Body of pancreas (tissue), 4 donors: ENCODE measurements at regions not wholly inside any gene's neighbourhood (a gene's known extent, or its start where the extent isn't known, plus 50 kb on each side); places are given as distances from the start of the nearest gene placed in this dataset.

Experiments used
- ATAC-seq: fragments of 150-250 bp; one replicate; pipeline ENCODE4 v1.9.1; 2016
- DNase-seq, 4 donors: peaks; one replicate each; pipeline ENCODE4 v3.0.0-alpha.2; 2019
- H3K27ac ChIP-seq, 4 donors: fragments of 200-600 bp; sonication (generic); 1 replicate in 3 of 4; 2 replicates in 1 of 4; pipeline versions ENCODE4 v1.5.1 to v1.6.1; 2016 to 2019; ENCODE audit warnings: mild to moderate bottlenecking in 1 of 4, mixed read lengths in 1 of 4, moderate library complexity in 1 of 4
- H3K27me3 ChIP-seq, 2 donors: fragments of 200-600 bp; sonication (generic); one replicate each; pipeline ENCODE4 v1.6.0; 2016; ENCODE audit warnings: mild to moderate bottlenecking in 1 of 2
- H3K36me3 ChIP-seq, 2 donors: fragments of 200-600 bp; sonication (generic); replicated peaks in 1 of 2; 2 replicates each; pipeline ENCODE4 v1.5.1; 2016; ENCODE audit warnings: low read depth in 2 of 2; ENCODE audit not compliant: insufficient read depth in 1 of 2
- H3K4me1 ChIP-seq: fragments of 200-600 bp; sonication (generic); one replicate; pipeline ENCODE4 v1.6.0; 2016
- H3K4me3 ChIP-seq, 2 donors: fragments of 200-600 bp; sonication (generic); 1 replicate in 1 of 2; 2 replicates in 1 of 2; pipeline ENCODE4 v1.5.1; 2016 to 2019
- H3K9me3 ChIP-seq, 3 donors: fragments of 200-600 bp; sonication (generic); 1 replicate in 2 of 3; 2 replicates in 1 of 3; pipeline ENCODE4 v1.5.1; 2016
- POLR2A ChIP-seq, 3 donors: fragments of 450-650 bp; IDR thresholded peaks; one replicate each; pipeline ENCODE4 v1.6.1; 2016; ENCODE audit warnings: antibody characterized with exemption in 3 of 3, mild to moderate bottlenecking in 2 of 3
- WGBS, 2 donors: methylation state at CpG; one replicate each; pipeline ENCODE4 v1.1.5; 2017; 5-methylcytosine and 5-hydroxymethylcytosine counted together
- intact Hi-C: fragments of 100-400 bp; cut with DNase I; formaldehyde crosslinking; loops from one replicate; pipeline ENCODE4 v1.15.1; 2023
- TF ChIP-seq, protein P1 (sequence below), 7 experiments: fragments of 450-650 bp in 4 of 7; fragments of 200-600 bp in 3 of 7; sonication (generic) in 3 of 7; IDR thresholded peaks; one replicate each; pipeline ENCODE4 v1.5.1; 2016 to 2019; ENCODE audit warnings: antibody characterized with exemption in 7 of 7

DNA sequence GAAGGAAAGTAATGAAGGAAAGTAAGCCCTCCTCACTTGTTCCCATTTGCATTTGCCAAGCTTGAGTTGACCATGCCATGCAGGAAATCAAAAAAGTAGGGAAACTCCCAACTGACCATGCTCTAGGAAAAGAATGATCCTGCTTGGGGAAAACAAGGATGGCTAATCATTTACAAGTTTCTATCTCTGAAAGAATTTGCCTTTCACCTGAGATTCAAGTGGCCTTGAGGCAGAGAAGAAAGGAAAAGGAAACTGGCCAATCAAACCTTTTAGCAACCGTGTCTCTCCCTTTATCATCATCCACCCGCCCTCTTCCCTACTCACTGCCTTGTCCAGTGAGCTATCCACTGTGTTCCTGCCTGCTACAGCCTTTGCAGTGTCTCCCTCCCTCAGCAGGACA is 757.2 kb upstream of the SOX9 start:
- Histone ChIP-seq H3K27ac (no peak overlapping the region), H3K4me3 (no peak overlapping the region), H3K27me3 (no peaks in the 10 kb centered on the region), H3K36me3 (no peaks in the 10 kb centered on the region), H3K9me3 (no peaks in the 10 kb centered on the region), H3K4me1 (no peaks in the 10 kb centered on the region)
- no peak for TF ChIP-seq POLR2A (IDR thresholded peaks at IDR 0.05)
- TF ChIP-seq, protein P1, sequence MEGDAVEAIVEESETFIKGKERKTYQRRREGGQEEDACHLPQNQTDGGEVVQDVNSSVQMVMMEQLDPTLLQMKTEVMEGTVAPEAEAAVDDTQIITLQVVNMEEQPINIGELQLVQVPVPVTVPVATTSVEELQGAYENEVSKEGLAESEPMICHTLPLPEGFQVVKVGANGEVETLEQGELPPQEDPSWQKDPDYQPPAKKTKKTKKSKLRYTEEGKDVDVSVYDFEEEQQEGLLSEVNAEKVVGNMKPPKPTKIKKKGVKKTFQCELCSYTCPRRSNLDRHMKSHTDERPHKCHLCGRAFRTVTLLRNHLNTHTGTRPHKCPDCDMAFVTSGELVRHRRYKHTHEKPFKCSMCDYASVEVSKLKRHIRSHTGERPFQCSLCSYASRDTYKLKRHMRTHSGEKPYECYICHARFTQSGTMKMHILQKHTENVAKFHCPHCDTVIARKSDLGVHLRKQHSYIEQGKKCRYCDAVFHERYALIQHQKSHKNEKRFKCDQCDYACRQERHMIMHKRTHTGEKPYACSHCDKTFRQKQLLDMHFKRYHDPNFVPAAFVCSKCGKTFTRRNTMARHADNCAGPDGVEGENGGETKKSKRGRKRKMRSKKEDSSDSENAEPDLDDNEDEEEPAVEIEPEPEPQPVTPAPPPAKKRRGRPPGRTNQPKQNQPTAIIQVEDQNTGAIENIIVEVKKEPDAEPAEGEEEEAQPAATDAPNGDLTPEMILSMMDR (IDR thresholded peaks at IDR 0.05), result no peak
- no peak for ATAC-seq
- WGBS, 2 donors, result 26 to 27% methylated on average over 2 of the region's 2 CpGs
- intact Hi-C loops, result no loop called here
- no peak for DNase-seq

DNA sequence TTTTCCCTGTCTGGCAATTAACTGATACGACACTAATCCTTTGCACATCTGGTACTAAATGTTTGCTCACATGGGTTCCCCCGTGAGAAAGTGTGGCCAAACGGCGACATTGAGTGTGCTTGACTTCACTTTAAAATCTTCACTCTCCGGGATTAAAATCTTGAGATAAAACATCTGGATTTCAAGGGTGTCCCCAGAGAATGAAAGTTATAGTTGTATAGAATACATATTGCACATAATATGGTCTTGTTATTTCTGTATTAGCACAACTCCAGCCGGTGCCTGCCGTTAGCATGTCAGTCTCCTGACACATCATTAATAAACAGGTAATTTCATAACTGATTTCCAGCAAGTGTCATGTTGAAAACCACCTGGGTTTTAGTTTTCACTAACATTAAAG is 749.0 kb upstream of the SOX9 start:
- no peaks in the 10 kb centered on the region for H3K4me1 ChIP-seq
- H3K4me3 ChIP-seq, result no peak overlapping the region
- WGBS, 2 donors, result 67 to 84% methylated on average over 7 of the region's 7 CpGs
- no peak overlapping the region for H3K27ac ChIP-seq
- H3K36me3 ChIP-seq, result no peaks in the 10 kb centered on the region
- intact Hi-C loops, result no loop called here
- H3K9me3 ChIP-seq, result no peaks in the 10 kb centered on the region
- no peak for TF ChIP-seq POLR2A (IDR thresholded peaks at IDR 0.05)
- TF ChIP-seq, protein P1 (IDR thresholded peaks at IDR 0.05), result no peak
- no peak for DNase-seq
- ATAC-seq, result no peak
- H3K27me3 ChIP-seq, result no peaks in the 10 kb centered on the region

DNA sequence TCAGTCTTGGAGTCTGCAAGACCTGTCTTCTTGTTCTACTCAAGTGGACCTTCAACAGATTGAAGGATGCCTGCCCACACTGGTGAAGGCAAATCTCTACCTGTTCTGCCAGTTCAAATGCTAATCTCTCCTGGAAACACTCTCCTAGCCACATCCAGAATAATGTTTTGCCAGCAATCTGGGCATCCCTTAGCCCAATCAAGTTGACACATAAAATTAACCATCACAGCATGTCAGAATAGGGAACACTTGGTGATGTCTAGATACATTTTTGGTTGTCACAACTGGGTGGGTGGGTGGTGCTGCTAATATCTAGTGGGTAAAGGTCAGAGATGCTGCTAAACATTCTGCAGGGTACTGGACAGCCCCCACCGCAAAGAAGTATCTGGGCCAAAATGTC is 744.9 kb upstream of the SOX9 start:
- TF ChIP-seq, protein P1 (IDR thresholded peaks at IDR 0.05), result no peak
- no peak for TF ChIP-seq POLR2A (IDR thresholded peaks at IDR 0.05)
- H3K9me3 ChIP-seq, result no peaks in the 10 kb centered on the region
- WGBS, 2 donors, result 76 to 100% methylated on average over 1 of the region's 1 CpG
- intact Hi-C loops, result no loop called here
- no peaks in the 10 kb centered on the region for H3K4me1 ChIP-seq
- no peak overlapping the region for H3K4me3 ChIP-seq
- no peak overlapping the region for H3K27ac ChIP-seq
- DNase-seq (no peak), ATAC-seq (no peak)
- H3K27me3 ChIP-seq, result no peaks in the 10 kb centered on the region
- H3K36me3 ChIP-seq, result no peaks in the 10 kb centered on the region

DNA sequence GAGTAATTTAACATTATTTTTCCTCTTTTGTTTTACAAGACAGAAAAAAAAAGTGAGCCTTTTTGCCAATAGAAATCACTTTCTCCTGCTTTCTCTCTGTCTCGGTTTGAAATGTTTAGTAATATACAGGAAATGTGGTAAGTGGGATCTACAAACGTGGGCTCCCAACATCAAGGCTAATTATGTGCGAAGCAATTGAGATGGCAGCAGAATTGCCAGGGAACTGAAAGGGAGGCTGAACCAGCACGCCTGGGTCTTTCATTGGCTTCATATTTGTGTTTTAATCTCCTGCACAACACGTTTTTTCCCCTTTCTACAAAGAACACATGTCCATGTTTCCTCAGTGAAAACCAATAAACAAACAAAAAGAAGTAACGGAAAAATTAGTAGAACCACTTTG is 743.9 kb upstream of the SOX9 start:
- no peak for ATAC-seq
- 65 to 73% methylated on average over 6 of the region's 6 CpGs for WGBS, 2 donors
- no peak overlapping the region for H3K27ac ChIP-seq
- TF ChIP-seq, protein P1 (IDR thresholded peaks at IDR 0.05), result no peak
- no peak for TF ChIP-seq POLR2A (IDR thresholded peaks at IDR 0.05)
- H3K4me3 ChIP-seq, result no peak overlapping the region
- no peaks in the 10 kb centered on the region for H3K36me3 ChIP-seq
- H3K4me1 ChIP-seq, result no peaks in the 10 kb centered on the region
- DNase-seq, result no peak
- intact Hi-C loops, result no loop called here
- H3K9me3 ChIP-seq, result no peaks in the 10 kb centered on the region
- no peaks in the 10 kb centered on the region for H3K27me3 ChIP-seq

DNA sequence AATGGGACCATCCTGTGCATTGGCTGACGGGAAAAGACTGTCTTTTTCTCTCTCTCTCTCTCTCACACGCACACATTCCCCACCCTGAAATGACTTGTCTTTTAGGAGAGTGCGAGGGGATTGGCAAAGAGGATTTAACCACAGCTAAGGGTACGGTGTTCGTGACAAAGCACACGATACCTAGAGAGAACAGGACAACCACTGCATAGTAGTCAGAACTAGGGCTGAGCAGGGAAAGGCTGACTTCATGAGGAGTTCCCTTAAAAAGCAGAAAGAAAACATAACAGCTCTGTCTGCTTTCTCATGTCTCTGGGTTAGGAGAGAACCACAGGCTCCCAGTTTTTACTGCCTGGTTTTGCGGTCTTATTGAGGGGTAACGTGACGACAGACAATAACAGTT is 742.8 kb upstream of the SOX9 start:
- TF ChIP-seq, protein P1 (IDR thresholded peaks at IDR 0.05), result no peak
- Histone ChIP-seq H3K36me3 (no peaks in the 10 kb centered on the region), H3K4me3 (no peak overlapping the region), H3K27me3 (no peaks in the 10 kb centered on the region), H3K4me1 (no peaks in the 10 kb centered on the region), H3K27ac (no peak overlapping the region), H3K9me3 (no peaks in the 10 kb centered on the region)
- ATAC-seq (no peak), DNase-seq (no peak)
- intact Hi-C loops, result no loop called here
- 86 to 87% methylated on average over 9 of the region's 9 CpGs for whole genome bisulfite sequencing, 2 donors
